HG02943 (cell line): ENCODE measurements at regions not wholly inside any gene's neighbourhood (a gene's known extent, or its start where the extent isn't known, plus 50 kb on each side); places are given as distances from the start of the nearest gene placed in this dataset.
"Not testable (repeated sequence)": the region's sequence is repeated elsewhere in the genome, so short reads cannot be mapped to it uniquely, and the experiment has no call there.

Source experiments
- ATAC-seq: cut with Tn5 transposase; IDR thresholded peaks from one replicate; pipeline ENCODE4 v1.9.1; 2021; ENCODE audit warnings: mild to moderate bottlenecking, low read depth, moderate library complexity; ENCODE audit not compliant: unreplicated experiment

- ATAC-seq = not testable (repeated sequence)
These were observed 54.7 kb upstream of the NBPF15 start for GRCh38 chr1:144516172-144516571.

DNA sequence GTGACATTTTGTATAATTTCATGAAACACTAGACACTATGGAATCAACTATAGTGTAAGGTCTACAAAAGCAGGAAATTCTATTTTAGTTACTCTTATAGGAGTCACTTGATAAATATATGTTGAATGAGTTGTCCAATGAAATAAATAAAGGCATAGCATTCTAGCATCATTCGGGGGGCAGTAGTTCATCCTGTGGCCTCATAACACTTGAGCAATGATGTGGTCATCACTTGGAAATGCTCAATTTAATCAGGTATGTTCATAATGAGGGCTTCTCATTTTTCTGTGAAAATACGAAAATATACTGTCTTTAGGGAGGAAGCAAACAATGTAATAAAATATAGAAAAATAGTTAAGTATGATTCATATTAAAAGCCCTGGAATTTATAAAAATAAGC, 55.4 kb upstream of the NBPF15 start:
- ATAC-seq = not testable (repeated sequence)

GRCh38 chr1:144518439-144518838, 57.0 kb upstream of the NBPF15 start:
- not testable (repeated sequence) for ATAC-seq

- not testable (repeated sequence) for ATAC-seq
These were observed 58.2 kb upstream of the NBPF15 start for GRCh38 chr1:144519528-144520189.

GRCh38 chr1:144523661-144524407, 62.4 kb upstream of the NBPF15 start:
- peak; percentile 93 for ATAC-seq

DNA sequence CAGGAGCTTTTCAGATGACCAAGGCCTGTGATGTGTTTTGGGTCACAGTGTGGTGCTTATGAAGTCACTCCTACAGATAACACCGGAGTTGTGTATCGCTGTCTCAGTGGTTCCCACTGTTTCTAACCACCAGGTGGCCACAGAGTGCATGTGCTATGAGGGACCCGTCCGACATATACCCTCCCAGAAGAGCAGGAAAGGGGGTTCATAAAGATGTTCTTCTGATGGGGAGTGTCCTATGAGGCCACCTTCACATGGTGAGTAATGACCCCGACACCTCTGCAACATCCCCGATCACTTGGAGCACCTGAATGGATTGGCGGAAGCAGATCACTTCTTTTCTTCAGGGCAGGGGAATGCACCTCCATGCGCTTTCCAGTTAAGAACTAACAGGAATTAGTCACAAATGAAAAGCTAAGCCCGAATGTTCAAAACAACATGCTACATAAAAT, 60.5 kb upstream of the PPIAL4F start:
- ATAC-seq = not testable (repeated sequence)

DNA sequence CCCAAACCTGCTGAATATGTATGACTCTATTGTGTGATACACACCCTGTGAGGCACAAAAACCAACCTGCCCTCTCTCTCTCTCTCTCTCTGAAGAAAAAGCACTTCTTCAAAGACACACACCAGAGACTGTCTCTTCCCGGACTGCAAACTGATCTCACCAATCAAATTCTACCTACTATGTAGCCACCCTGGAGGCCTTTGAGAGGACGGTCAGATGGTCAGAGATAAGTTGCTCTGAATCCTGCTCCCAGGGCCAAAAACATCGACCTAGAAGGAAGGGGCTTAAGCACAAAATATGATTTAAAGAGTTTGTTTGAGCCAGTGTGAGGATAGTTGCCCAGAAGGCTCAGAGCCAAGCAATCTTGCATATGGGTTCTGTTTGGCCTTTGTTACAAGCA, 59.2 kb upstream of the PPIAL4F start:
- not testable (repeated sequence) for ATAC-seq

- ATAC-seq = not testable (repeated sequence)
These were observed 58.4 kb upstream of the PPIAL4F start for GRCh38 chr1:144534286-144534685.

GRCh38 chr1:144536677-144537076, 56.0 kb upstream of the PPIAL4F start:
- not testable (repeated sequence) for ATAC-seq

GRCh38 chr1:144537234-144537633, 55.5 kb upstream of the PPIAL4F start:
- ATAC-seq = not testable (repeated sequence)

DNA sequence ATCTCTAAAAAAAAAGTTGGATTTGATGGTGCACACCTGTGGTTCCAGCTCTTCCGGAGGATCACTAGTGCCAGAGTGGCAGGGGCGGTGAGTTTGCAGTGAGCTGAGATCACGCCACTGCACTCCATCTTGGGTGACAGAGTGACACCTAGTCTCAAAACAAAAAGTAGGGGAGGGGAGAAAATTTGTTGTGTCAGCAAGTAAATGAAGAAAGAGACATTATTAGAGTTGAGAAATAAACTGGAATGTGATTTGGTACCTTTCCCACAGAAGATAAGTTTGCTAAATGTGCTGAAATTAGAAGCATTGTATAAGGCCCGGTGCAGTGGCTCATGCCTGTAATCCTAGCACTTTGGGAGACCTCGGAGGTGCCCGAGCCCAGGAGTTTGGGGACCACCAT, 54.0 kb upstream of the PPIAL4F start:
- ATAC-seq = not testable (repeated sequence)

DNA sequence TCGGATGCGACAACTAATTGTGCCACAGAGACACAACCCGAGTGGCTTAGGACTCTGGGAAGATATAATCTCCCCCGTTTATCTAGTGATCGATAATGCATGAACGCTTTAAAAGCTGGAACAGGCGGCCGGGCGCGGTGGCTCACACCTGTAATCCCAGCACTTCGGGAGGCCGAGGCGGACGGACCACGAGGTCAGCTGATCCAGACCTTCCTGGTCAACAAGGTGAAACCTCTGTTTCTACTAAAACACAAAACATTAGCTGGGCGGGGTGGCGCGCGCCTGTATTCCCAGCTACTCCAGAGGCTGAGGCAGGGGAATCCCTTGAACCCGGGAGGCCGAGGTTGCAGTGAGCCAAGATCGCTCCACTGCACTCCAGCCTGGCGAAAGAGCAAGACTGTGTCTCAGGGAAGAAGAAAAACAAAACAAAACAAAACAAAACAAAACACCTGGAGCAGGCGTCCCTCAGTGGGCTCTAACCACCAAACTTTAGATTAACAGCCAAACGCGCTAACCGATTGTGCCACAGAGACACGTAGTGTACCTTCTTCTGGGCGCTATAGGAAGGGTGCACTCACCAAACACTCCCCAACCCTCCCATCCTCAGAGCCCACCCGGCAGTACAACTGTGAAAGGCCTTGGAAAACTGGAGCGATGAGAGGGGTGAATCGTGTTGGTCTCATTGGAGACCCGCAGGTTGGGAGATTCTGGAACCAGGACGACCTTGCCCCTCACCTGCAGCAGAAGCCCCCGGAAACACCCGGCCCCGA, 53.3 kb upstream of the PPIAL4F start:
- not testable (repeated sequence) for ATAC-seq
